NCI-H1930 (cell line): ENCODE measurements at regions not wholly inside any gene's neighbourhood (a gene's known extent, or its start where the extent isn't known, plus 50 kb on each side); places are given as distances from the start of the nearest gene placed in this dataset.

Experiments used
- DNase-seq, 2 experiments: peaks; one replicate each; lab custom pipeline; 2025; lab: John Stamatoyannopoulos, UW

DNA sequence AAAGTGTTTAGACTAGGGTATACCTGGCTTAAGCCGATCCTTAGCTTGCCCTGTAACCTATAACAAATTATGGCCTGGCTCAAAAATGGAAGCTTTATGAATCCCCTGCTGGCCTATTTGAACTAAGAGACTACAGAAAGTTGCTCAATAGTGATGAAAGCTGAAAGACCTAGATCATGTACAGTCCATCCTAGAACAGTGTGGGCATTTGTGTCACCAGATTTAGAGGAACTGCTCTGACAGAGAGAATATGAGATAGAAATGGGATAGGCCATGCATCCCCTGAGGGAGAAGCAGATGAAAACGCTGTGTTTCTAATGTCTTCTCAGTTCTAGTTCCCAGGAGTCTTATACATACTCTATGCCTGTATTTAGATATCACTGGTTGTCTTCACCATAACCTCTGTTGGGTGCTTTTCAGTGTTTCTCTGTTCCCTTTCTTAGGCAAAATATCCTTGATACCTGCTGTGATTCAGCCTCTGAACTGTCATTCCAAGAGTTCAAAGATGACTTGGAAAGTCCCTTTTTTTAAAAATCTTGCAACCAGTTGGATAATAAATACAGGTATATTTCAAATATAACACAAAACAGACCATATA lies 246.9 kb upstream of the SLC39A10 start:
- no peak for DNase-seq

DNA sequence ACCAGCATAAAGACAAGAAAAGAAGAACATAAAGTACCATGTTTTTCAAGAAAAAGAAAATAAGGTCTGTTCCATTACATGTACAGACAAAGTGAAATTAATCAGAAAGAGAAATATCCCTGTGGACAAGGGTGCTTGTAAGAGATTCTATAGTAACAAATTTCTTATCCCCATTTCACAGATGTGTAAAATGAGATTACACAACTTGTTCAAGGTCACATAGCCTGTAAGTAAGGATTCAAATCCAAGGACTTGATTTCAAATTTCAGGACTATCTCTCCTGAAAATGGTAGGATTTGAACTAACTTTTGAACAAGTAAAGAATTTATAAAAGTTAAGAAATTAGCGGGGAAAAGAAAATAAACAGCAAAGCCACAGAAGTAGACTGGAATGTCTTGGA lies 248.2 kb upstream of the SLC39A10 start:
- no peak for DNase-seq

DNA sequence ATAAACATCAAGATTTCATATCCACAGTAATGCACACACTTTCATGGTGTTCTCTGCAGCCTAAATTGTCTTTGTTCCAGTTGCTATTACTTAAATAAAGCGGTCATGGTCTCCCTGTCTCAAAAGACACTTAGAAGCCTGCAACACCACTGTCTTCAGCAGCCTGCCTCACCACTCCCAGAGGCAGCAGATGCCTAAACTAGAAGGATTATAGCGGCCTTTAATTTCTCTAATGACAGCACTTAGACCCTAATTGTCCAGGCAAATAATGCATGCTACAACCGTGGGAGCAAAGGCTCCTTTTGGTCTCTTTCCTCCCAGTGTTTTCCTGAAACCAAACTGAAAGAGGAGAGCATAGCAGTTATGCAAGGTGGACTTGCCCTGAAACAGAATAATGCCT lies 248.8 kb upstream of the SLC39A10 start:
- peak; percentile 25 to 41 for DNase-seq

DNA sequence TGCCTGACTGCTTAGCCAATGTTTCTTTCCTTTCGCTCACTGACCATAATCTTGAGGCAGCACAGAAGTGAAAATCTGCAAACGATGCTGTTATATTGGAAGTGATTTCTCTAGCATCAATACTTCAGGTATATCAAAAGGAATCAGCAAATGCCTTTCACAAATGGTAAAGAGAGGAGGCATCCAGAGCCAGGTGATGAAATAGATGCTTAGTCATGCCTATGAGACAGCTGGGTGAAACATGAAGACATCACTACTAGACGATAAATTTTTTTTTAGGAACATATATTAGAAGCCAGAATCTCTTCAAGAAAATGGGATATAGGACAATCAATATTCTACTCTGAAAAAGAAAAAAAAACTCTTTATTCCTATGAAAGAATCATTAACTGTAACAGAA lies 249.2 kb upstream of the SLC39A10 start:
- no peak for DNase-seq

DNA sequence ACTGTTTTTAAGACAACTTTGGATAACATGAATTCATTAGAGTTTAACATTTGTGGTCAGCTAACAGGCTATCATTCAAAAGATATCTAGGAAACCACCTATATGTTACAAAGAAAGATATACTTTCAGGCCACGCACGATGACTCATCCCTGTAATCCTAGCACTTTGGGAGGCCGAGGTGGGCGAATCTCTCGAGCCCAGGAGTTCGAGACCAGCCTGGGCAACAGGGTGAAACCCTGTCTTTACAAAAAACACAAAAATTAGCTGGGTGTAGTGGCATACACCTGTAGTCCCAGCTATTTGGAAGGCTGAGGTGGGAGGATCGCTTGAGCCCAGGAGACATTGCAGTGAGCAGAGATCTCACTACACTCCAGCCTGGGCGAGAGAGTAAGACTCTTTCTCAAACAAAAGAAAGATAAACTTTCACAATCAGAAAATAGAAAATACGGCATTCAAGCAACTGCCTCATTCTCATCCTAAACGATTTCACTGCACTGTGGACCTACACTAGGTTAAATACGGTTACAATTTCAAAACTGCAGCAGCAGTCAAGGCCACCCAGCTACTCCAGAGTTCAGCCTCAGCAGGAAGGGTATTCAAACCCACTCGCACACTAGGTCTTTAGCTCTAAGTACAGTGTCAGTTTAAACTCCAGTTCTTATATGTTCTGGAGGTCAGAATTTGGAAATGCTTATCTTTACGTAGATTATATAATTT lies 250.0 kb upstream of the SLC39A10 start:
- no peak for DNase-seq

DNA sequence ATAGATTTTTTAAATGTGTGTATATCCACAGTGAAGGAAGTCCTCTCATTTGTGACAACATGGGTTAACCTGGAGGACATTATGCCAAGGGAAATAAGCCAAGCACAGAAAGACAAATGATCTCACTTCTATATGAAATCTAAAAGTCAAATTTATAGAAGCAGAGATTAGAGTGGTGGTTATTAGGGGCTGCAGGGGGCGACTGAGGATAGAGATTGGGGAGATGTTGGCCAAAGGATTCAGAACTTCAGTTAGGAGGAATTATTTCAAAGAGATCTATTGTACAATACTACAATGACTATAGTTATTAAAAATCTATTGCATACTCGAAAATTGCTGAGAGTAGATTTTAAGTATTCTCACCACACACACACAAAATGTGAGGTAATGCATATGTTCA lies 252.4 kb upstream of the SLC39A10 start:
- no peak for DNase-seq

DNA sequence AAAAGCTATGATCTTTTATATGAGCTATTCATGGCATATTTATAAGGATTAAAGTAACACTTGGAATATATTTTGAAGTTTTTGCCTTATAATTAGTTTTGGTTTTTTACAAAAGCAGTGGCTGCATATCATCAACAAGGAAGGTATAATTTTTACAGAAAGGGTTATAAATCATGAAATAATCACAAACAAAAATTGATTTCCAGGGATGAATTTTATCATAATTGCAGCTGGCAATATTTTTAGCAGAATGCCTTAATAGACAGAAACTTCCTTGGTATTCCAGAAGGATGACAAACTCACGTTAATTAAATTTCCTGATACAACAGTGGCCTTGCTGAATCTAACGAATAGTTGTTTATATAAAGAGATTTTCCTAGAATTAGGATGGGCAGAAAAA lies 260.5 kb upstream of the SLC39A10 start:
- no peak for DNase-seq

DNA sequence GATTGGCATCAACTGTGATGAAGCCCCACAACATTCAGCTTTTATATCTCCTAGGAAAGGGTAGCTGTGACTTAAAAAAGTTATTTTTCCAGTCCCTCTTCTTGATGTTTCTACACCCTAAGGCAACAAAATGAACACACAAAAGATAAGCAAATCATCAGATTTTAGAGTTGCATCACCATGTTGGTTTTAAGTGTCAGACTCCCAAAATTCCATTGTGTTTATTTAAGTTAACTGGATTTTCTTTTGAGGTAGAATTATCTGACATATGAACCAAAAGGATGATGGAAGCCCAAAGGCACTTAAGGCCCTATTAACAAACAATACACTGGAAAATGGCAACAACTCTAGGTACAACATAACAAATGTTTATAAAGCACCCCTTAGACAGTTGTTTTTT lies 261.7 kb upstream of the SLC39A10 start:
- DNase-seq = no peak

DNA sequence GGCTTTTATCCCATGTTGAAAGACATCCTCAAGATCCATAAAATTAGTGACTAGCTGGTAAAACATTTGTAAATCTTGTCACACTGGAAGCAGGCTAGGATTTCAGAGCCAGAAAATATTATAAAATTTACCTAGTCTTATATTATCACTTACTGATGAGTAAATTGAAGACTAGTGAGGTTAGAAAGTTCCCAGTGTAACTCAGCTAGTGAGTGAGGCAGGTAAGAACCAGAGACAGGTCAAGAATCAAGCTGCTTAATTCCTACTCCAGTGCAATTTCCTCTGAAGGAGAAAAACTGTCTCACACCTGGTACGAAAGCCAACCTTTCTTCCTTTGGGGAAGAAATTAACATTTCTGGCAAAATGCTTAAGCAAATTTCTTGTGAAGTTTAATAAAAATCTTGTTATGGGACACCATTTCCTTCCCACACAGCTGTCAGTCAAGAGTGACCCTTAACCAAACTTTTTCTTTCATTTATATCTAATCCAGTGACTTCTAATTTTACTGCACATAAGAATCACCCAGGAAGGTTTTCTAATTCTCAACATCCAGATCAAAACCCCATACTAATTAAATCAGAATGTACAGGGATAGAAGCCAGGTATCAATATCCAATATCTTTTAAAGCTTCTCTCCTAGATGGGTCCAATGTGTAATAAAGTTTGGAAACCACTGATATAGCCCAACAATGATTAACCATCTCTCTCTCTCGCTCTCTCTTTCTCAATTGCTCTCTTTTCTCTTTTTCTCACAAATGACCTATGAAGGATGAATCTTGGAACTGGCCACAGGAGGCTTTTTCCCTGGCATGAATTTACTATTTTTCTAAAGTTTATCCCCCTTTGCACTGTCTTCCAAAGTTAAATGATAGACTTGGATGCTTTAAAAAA lies 264.3 kb upstream of the SLC39A10 start:
- DNase-seq = no peak

DNA sequence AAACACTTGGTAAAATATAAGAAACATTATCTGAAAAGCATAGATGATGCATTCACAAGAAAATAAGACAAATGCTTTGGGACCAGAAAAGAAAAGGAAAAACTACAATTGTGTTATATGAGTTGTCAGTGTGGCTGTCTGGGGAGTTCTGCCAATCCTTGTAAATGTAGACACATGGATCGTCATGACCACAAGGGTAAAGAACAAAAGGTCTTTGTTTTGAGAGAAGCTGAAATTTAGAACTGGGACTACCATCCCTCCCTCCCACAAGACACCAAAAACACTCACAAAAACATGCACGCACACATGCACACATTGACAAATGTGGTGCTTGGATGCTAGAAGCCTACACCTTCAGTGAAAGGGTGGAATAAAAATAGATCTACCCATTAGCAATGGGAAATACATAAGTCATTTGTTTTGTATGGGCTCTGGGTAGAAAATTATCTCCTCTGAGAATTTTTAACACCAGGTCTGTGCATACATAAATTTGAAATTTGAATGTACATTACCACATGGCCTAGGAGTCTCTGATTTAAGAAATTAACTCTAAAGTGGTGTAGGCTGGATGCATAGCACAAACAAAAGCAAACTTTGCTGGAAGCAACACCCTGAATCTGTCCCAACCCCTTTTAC lies 266.2 kb upstream of the SLC39A10 start:
- no peak for DNase-seq

DNA sequence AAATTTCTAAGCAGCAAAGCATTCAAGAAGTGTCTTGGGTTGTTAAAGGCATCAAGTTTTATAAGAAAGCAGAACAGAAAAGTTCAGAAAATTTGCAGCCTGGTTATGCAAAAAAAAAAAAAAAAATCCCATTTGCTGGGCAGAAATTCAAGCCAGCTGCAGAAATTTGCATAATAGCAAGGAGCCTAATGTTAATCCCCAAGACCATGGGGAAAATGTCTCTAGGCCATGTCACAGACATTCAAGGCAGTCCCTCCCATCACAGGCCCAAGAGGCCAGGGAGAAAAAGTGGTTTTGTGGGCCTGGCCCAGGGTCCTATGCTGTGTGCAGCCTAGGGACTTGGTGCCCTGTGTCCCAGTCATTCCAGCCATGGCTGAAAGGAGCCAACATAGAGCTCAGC lies 269.0 kb upstream of the SLC39A10 start:
- no peak for DNase-seq

DNA sequence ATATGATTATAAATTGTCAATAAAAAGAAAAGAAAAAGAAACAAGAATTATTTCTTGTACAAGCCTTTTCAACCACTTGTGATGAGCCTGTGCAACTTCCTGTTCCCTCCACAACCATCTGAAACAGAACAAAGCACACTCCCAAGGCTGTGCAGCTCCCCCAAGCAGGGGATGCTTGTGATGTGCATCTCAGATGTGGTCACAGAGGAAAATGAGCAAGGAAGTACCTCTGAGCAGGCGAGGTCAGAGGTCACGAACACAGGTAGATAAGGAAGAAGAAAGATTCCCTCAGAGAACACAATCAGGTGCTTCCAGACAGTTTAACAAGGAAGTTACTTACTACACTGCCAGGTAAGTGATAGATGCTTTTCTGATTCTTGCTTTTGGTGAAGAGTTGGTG lies 274.8 kb upstream of the SLC39A10 start:
- no peak for DNase-seq

DNA sequence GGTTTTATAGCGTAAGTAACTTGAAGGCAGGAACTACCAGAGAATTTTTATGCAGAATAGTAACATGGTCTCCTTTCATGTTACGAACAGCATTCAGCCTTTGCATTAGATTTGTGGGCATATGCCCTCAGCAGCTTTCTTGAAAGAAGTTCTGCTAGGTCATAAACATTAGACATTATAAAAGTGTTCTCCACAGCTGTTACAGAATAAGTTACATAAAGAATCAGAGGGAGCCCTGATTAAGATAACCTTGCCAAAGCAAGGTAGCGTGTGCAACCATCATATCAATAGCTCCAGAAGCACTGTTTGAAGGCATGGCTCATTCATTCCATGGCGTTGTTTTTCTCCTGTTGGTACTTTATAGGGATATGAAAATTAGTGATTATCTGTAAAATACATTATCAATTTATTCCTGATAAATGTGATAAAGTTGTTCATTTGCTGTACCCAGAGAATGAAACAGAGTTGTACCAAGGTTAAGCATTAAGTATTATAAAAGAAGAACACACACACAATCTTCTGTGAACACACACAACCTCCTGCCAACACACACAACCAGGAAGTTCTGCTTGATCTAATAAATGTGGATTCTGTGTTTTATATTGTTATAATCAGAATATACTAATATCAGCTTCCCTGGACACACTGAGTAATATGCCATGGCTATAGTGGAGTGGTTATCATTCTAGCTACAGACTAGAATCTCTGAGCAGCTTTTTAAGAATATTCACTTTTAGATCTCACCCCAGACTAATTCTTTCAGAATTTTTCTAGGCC lies 286.7 kb upstream of the SLC39A10 start:
- no peak for DNase-seq

DNA sequence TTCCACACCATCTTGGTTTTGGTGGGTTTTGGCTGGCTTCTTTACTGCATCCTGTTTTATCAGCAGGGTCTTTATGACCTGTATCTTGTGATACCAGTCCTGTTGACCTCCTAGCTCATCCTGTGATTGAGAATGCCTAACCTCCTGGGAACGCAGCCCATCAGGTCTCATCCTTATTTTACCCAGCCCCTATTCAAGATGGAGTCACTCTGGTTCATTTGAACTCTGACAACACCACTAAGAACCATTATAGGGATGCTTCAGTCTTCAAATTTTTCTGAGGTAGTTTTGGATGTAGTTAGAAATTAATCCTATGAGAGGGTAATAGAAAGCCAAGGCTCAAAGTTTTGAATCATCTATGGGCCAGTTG lies 287.8 kb upstream of the SLC39A10 start:
- no peak for DNase-seq

DNA sequence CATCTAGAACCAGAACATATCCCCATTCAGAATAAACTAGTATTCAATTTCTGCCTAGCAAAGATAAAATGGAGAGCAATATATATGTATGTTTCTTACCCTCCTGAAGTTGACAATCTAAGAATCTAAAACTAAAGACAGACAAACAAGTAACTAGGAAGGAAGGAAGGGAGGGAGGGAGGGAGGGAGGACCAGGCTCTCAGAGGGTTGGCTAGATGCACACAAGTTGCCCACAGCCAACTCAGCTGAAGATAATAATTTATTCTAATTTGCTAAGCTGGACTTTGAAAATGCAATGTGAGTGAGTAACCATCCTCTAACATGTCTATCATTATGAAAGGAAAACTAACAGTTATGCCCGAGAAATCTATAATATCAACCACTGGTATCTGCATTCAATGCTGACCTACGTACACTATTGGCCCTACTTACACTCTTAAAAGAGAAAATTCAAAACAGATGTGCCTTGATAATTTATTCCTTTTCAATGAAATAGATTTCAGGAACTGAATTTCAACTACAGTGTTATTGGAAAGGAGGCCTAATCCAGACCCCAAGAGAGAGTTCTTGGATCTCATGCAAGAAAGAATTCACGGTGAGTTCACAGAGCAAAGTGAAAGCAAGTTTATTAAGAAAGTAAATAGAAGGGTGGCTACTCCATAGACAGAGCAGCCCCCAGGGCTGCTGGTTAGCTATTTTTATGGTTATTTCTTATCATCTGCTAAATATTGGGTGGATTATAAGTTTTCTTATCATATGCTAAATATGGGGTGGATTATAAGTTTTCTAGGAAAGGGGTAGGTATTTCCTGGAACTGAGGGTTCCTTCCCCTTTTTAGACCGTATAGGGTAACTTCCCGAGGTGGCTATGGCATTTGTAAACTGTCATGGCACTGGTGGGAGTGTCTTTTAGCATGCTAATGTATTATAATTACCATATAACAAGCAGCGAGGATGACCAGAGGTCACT lies 288.5 kb upstream of the SLC39A10 start:
- no peak for DNase-seq

DNA sequence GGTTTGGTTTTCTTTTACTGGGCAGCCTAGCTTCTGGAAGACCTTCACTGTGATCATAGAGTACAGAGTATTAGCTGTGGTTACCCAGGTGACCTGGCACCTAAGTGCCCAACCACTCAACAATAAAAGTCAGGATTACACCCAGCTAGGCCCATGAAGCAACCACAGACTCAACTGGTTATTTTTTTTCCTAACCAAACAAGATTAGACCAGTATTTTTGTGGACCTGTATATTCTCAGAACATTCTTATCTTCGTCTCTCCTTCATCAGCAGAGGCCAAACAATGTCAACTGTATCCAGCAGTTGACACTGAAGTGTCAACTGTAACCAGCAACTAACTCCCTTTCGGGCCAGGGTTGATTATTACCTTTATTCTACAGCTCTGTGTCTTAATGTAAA lies 289.2 kb upstream of the SLC39A10 start:
- no peak for DNase-seq

DNA sequence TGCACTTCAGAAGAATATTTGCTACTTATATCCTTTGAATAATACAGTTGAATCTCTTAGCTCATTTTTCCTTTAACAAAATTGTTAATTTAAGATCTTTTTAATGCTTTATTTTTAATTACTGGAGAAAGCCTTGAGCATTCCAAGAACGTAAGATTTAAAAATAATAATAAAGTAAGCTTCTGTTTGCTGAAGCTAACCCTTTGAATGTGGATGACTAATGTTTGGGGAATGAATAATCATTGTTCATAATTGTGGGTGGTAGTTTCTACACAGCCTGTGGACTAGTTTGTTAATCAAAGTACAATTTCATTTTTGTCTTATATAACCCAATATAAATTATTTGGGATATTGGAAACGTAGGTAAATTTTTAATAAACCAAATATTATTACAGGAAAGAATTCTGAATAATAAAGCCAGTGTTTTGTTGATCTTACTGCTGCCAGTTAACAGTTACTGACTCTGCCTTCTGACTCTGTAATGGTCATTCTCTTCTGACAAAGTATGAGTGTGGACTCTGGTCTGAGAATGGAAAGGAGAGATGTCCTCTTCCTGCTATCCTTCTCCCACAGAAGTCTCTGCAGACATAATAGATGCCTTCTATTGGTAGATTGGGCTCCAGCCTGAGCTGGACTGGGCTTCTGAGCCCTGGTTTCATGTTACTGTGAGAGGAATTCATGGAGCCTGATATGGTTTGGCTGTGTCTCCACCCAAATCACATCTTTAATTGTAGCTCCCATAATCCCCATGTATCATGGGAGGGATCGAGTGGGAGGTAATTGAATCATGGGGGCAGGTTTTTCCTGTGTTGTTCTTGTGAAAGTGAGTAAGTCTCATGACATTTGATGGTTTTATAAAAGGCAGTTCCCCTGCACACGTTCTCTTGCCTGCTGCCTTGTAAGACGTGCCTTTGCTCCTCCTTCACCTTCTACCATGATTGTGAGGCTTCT lies 292.7 kb upstream of the SLC39A10 start:
- no peak for DNase-seq

DNA sequence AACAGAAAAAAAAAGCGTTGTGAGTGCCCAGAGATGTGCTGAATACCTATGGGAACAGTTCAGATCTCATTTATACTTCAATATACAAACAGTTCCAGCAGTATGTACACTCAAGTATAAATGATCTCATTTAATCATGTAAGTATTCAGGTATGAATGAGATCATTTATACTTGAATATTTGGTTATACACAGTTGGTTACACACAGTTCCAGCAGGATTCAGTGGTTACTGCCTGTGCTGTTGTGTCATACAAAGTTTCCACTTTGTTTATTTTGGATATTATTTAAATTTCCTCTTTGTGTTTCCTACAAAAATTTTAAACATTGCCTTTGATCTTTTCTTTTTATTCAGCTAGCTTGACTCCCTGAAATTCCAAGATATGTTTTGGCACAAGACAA lies 293.5 kb upstream of the SLC39A10 start:
- no peak for DNase-seq

DNA sequence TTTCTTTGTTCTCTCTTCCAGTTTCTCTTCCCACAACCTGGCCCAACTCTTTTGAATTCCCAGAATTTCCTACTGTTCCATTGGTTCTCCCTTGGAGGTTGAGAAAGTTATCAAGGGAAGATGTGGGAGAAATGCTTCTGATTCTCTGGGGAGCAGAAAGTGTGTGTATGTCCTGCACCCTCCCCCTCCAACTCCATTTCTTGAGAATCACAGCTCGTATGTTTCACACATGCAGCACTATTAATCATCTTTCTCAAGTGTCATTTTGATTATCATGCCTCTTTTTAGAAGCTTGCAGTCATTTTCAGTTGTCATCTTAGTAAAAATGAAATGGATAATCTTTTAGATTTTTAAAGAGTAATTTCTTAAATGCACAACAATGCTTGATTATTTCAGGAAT lies 296.8 kb upstream of the SLC39A10 start:
- DNase-seq = no peak
